Smooth muscle cell (in vitro differentiated cells): ENCODE measurements at regions not wholly inside any gene's neighbourhood (a gene's known extent, or its start where the extent isn't known, plus 50 kb on each side); places are given as distances from the start of the nearest gene placed in this dataset.

ENCODE experiments used
- DNase-seq: peaks from one replicate; lab custom pipeline; 2025; ENCODE audit not compliant: unreplicated experiment; lab: John Stamatoyannopoulos, UW
- H2AFZ ChIP-seq: fragments of 200-600 bp; sonication (generic); 2 replicates; pipeline ENCODE4 v1.6.0; 2016; ENCODE audit warnings: antibody characterized with exemption, low read depth, mild to moderate bottlenecking
- H3F3A ChIP-seq: fragments of 200-600 bp; sonication (generic); 2 replicates; pipeline ENCODE4 v1.6.0; 2017; ENCODE audit warnings: antibody characterized with exemption, low read depth
- H3K27ac ChIP-seq: fragments of 200-600 bp; sonication (generic); 2 replicates; pipeline ENCODE4 v1.5.1; 2016; ENCODE audit warnings: low read depth, mild to moderate bottlenecking
- H3K27me3 ChIP-seq: fragments of 200-600 bp; sonication (generic); 2 replicates; pipeline ENCODE4 v1.6.1; 2016; ENCODE audit warnings: low read depth, mild to moderate bottlenecking
- H3K36me3 ChIP-seq: fragments of 200-600 bp; sonication (generic); 2 replicates; pipeline ENCODE4 v1.5.1; 2016; ENCODE audit warnings: low read depth
- H3K4me1 ChIP-seq: fragments of 200-600 bp; sonication (generic); 2 replicates; pipeline ENCODE4 v1.5.1; 2016; ENCODE audit warnings: low read depth
- H3K4me2 ChIP-seq: fragments of 200-600 bp; sonication (generic); 2 replicates; pipeline ENCODE4 v1.6.0; 2016; ENCODE audit warnings: mild to moderate bottlenecking
- H3K4me3 ChIP-seq: fragments of 200-600 bp; sonication (generic); 2 replicates; pipeline ENCODE4 v1.5.1; 2016; ENCODE audit warnings: mild to moderate bottlenecking
- H3K79me2 ChIP-seq: fragments of 200-600 bp; sonication (generic); 2 replicates; pipeline ENCODE4 v1.6.0; 2016; ENCODE audit warnings: low read depth, mild to moderate bottlenecking
- H3K9ac ChIP-seq: fragments of 200-600 bp; sonication (generic); 2 replicates; pipeline ENCODE4 v1.6.0; 2016; ENCODE audit warnings: low read depth
- H3K9me3 ChIP-seq: fragments of 200-600 bp; sonication (generic); replicated peaks from 2 replicates; pipeline ENCODE4 v1.5.1; 2016; ENCODE audit warnings: low read depth
- H4K20me1 ChIP-seq: fragments of 200-600 bp; sonication (generic); 2 replicates; pipeline ENCODE4 v1.6.0; 2016; ENCODE audit warnings: low read depth
- CTCF ChIP-seq: fragments of 200-600 bp; sonication (generic); IDR thresholded peaks from 2 replicates; pipeline ENCODE4 v1.5.1; 2017; ENCODE audit warnings: borderline replicate concordance, mild to moderate bottlenecking, antibody characterized with exemption; ENCODE audit not compliant: insufficient read depth, poor library complexity, severe bottlenecking
- WGBS: methylation state at CpG from one replicate; pipeline ENCODE4 v1.1.7; 2016; ENCODE audit warnings: low lambda C conversion rate; 5-methylcytosine and 5-hydroxymethylcytosine counted together

- 93% methylated on average over 4 of the region's 4 CpGs for WGBS
- peak overlapping the region; percentile 64 for H3K9ac ChIP-seq
- no peaks in the 10 kb centered on the region for H3K9me3 ChIP-seq
Measured at GRCh38 chr7:81162234-81162633, 243.4 kb upstream of the SEMA3C start.

DNA sequence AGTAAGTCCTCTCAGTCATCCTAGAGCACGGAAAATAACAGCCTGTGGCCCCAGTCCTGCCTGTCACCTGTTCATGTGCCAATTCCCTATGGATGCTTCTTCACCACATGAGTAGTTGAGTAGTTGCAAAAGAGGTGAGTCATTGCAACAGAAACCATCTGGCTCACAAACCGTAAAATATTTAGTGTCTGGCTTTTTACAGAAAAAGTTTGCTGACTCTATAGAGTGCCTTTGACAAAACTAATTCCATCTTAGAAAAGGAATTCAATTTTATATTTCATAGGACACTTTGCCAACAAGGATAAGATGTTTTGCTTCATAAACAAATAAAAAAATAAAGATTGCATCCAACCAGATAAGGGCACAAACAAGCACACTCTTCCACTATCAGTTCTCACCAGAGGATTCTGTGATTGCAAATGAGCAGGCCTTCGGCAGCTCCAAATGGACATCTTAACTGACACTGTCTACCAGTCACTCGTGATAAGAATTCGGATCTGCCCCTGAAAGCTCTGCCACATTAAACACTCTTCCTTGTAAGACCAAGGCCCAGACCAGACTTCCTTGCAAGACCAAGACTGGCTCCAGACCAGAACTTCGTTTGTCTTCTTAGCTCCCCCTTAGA is 242.7 kb upstream of the SEMA3C start:
- peak overlapping the region; percentile 96 for H3K27ac ChIP-seq
- no peaks in the 10 kb centered on the region for H3K79me2 ChIP-seq
- H2AFZ ChIP-seq: no peak overlapping the region
- H4K20me1 ChIP-seq: no peaks in the 10 kb centered on the region
- H3K4me2 ChIP-seq: peak overlapping the region; percentile 52
- peak overlapping the region; percentile 69 for H3K9ac ChIP-seq
- H3K27me3 ChIP-seq: no peaks in the 10 kb centered on the region
- H3K36me3 ChIP-seq: no peaks in the 10 kb centered on the region
- H3F3A ChIP-seq: peaks cover 10% of the 10 kb centered on the region
- H3K4me1 ChIP-seq: peaks cover 14% of the 10 kb centered on the region
- 3% methylated on average over 6 of the region's 6 CpGs for WGBS
- no peak overlapping the region for H3K4me3 ChIP-seq
- DNase-seq: no peak
- TF ChIP-seq CTCF: no peak
- H3K9me3 ChIP-seq: no peaks in the 10 kb centered on the region

More at GRCh38 chr7:81162234-81162633, 243.4 kb upstream of the SEMA3C start:
- Histone ChIP-seq H3K4me2 (peak overlapping the region; percentile 52), H3K27me3 (no peaks in the 10 kb centered on the region), H3F3A (peaks cover 10% of the 10 kb centered on the region), H2AFZ (no peak overlapping the region), H4K20me1 (no peaks in the 10 kb centered on the region), H3K36me3 (no peaks in the 10 kb centered on the region), H3K4me1 (peaks cover 10% of the 10 kb centered on the region), H3K4me3 (no peak overlapping the region), H3K79me2 (no peaks in the 10 kb centered on the region), H3K27ac (peak overlapping the region; percentile 96)
- DNase-seq: no peak
- TF ChIP-seq CTCF: no peak

DNA sequence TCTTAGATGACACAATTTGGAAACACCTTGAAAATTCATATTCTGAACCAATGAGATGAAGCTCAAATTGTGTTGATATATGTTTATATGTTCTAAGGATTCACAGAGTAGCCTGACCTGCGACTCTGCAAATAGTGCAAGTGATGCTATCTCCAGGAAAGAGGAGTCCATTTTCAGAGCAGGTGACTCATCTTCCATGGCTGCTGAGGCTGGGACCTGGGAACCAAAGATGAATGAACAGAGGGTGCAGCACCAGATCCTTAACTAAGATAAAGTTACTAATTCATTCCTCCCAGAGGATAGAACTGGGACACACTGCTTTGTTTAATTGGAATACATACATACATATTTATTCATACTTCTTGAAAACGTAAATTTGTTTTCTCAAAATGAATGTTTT is 240.6 kb upstream of the SEMA3C start:
- no peak overlapping the region for H3K9ac ChIP-seq
- no peak overlapping the region for H2AFZ ChIP-seq
- no peak overlapping the region for H3K4me3 ChIP-seq
- H3K4me1 ChIP-seq: peaks cover 30% of the 10 kb centered on the region
- WGBS: 53% methylated on average over 2 of the region's 2 CpGs
- H3K79me2 ChIP-seq: no peaks in the 10 kb centered on the region
- no peaks in the 10 kb centered on the region for H3K36me3 ChIP-seq
- no peaks in the 10 kb centered on the region for H4K20me1 ChIP-seq
- H3F3A ChIP-seq: peaks cover 10% of the 10 kb centered on the region
- no peak for TF ChIP-seq CTCF
- no peaks in the 10 kb centered on the region for H3K9me3 ChIP-seq
- H3K4me2 ChIP-seq: no peak overlapping the region
- DNase-seq: no peak
- no peaks in the 10 kb centered on the region for H3K27me3 ChIP-seq
- H3K27ac ChIP-seq: peak overlapping the region; percentile 41

DNA sequence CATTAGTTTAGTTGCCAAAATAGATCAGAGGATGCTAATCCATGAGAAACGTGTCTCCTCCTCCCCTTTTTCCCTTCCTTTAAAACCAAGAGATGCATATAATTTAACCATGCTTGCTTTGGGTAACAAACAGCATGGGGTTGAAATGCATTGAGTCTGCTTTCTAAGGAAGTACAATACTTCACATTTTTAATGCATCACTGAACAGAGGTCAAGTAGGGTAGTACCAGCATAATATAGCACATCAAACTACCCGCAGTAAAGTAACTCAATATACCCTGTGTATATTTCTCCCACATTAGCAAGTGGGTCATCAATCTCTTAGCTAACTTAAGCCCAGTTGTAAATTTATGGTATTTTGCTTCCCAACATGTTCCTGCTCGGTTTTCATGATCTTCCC is 239.3 kb upstream of the SEMA3C start:
- no peaks in the 10 kb centered on the region for H4K20me1 ChIP-seq

More for the DNA sequence above, 239.3 kb upstream of the SEMA3C start:
- H3K4me3 ChIP-seq: no peak overlapping the region
- WGBS: 75% methylated on average over 3 of the region's 3 CpGs
- no peaks in the 10 kb centered on the region for H3K27me3 ChIP-seq
- TF ChIP-seq CTCF: no peak
- no peak overlapping the region for H3K4me2 ChIP-seq
- H3K36me3 ChIP-seq: no peaks in the 10 kb centered on the region
- H3K9ac ChIP-seq: no peak overlapping the region
- H3K27ac ChIP-seq: peak overlapping the region; percentile 41
- H3K9me3 ChIP-seq: no peaks in the 10 kb centered on the region
- H3K4me1 ChIP-seq: peaks cover 30% of the 10 kb centered on the region
- H2AFZ ChIP-seq: no peak overlapping the region
- H3K79me2 ChIP-seq: no peaks in the 10 kb centered on the region
- H3F3A ChIP-seq: peaks cover 10% of the 10 kb centered on the region
- DNase-seq: no peak
